TTC549 (cell line): ENCODE measurements at regions not wholly inside any gene's neighbourhood (a gene's known extent, or its start where the extent isn't known, plus 50 kb on each side); places are given as distances from the start of the nearest gene placed in this dataset.
"Not testable (repeated sequence)": the region's sequence is repeated elsewhere in the genome, so short reads cannot be mapped to it uniquely, and the experiment has no call there.

ENCODE experiments used
- FAIRE-seq: peaks from 2 replicates; lab custom pipeline; 2012; peaks lifted over from hg19 to GRCh38; lab: Jason Lieb, UNC

- FAIRE-seq, result no peak
Observed at GRCh38 chr5:4572311-4573100, 567.6 kb upstream of the ADAMTS16 start.

- FAIRE-seq, result no peak
Observed at GRCh38 chr5:4575608-4576007, 564.5 kb upstream of the ADAMTS16 start.

GRCh38 chr5:4576161-4576748 is 563.9 kb upstream of the ADAMTS16 start:
- no peak for FAIRE-seq

GRCh38 chr5:4576908-4577307 is 563.2 kb upstream of the ADAMTS16 start:
- FAIRE-seq, result no peak

- no peak for FAIRE-seq
Observed at GRCh38 chr5:4579679-4580078, 560.5 kb upstream of the ADAMTS16 start.

- no peak for FAIRE-seq
Observed at GRCh38 chr5:4580772-4581171, 559.4 kb upstream of the ADAMTS16 start.

GRCh38 chr5:4581289-4581688 is 558.8 kb upstream of the ADAMTS16 start:
- no peak for FAIRE-seq

- FAIRE-seq, result no peak
Observed at GRCh38 chr5:4584982-4585381, 555.1 kb upstream of the ADAMTS16 start.

- FAIRE-seq, result no peak
Observed at GRCh38 chr5:4613440-4613839, 526.7 kb upstream of the ADAMTS16 start.

GRCh38 chr5:4614088-4614487 is 526.0 kb upstream of the ADAMTS16 start:
- no peak for FAIRE-seq

GRCh38 chr5:4615369-4615768 is 524.8 kb upstream of the ADAMTS16 start:
- FAIRE-seq, result not testable (repeated sequence)

GRCh38 chr5:4625206-4625896 is 514.8 kb upstream of the ADAMTS16 start:
- no peak for FAIRE-seq

GRCh38 chr5:4627131-4627530 is 513.0 kb upstream of the ADAMTS16 start:
- FAIRE-seq, result no peak

- FAIRE-seq, result no peak
Observed at GRCh38 chr5:4627929-4628328, 512.2 kb upstream of the ADAMTS16 start.

- FAIRE-seq, result no peak
Observed at GRCh38 chr5:4628645-4629385, 511.3 kb upstream of the ADAMTS16 start.

GRCh38 chr5:4630031-4630430 is 510.1 kb upstream of the ADAMTS16 start:
- no peak for FAIRE-seq

GRCh38 chr5:4634342-4634741 is 505.8 kb upstream of the ADAMTS16 start:
- no peak for FAIRE-seq

- no peak for FAIRE-seq
Observed at GRCh38 chr5:4636378-4636777, 503.8 kb upstream of the ADAMTS16 start.

- no peak for FAIRE-seq
Observed at GRCh38 chr5:4639946-4640345, 500.2 kb upstream of the ADAMTS16 start.

- FAIRE-seq, result no peak
Observed at GRCh38 chr5:4640795-4641194, 499.3 kb upstream of the ADAMTS16 start.

- FAIRE-seq, result no peak
Observed at GRCh38 chr5:4642525-4642924, 497.6 kb upstream of the ADAMTS16 start.

- no peak for FAIRE-seq
Observed at GRCh38 chr5:4643190-4643589, 496.9 kb upstream of the ADAMTS16 start.

GRCh38 chr5:4643960-4644359 is 496.2 kb upstream of the ADAMTS16 start:
- no peak for FAIRE-seq
